HUES64 (cell line): ENCODE measurements at regions not wholly inside any gene's neighbourhood (a gene's known extent, or its start where the extent isn't known, plus 50 kb on each side); places are given as distances from the start of the nearest gene placed in this dataset.
A peak's percentile ranks its signal among the peaks of the same experiment; 100 is the strongest.
"Not testable (repeated sequence)": the region's sequence is repeated elsewhere in the genome, so short reads cannot be mapped to it uniquely, and the experiment has no call there.

Experiments
- H3K27ac ChIP-seq: 2 replicates; pipeline ENCODE4 v1.7.0; 2013; ENCODE audit warnings: low read depth, low read length, inconsistent platforms
- H3K27me3 ChIP-seq: 2 replicates; pipeline ENCODE4 v1.6.1; 2013; ENCODE audit warnings: mild to moderate bottlenecking, low read length; ENCODE audit not compliant: insufficient read depth
- H3K36me3 ChIP-seq: 2 replicates; pipeline ENCODE4 v1.6.1; 2013; ENCODE audit warnings: mild to moderate bottlenecking, low read length; ENCODE audit not compliant: insufficient read depth
- H3K4me1 ChIP-seq: 2 replicates; pipeline ENCODE4 v1.6.1; 2013; ENCODE audit warnings: mild to moderate bottlenecking, low read length, moderate library complexity; ENCODE audit not compliant: insufficient read depth
- H3K4me3 ChIP-seq: 2 replicates; pipeline ENCODE4 v1.5.1; 2013; ENCODE audit warnings: mild to moderate bottlenecking, low read length, moderate library complexity
- H3K9ac ChIP-seq: 2 replicates; pipeline ENCODE4 v1.6.1; 2013; ENCODE audit warnings: mild to moderate bottlenecking, low read depth, low read length
- H3K9me3 ChIP-seq: 2 replicates; pipeline ENCODE4 v1.6.1; 2013; ENCODE audit warnings: low read depth, low read length; ENCODE audit not compliant: insufficient read depth
- WGBS: fragments of 150-250, 120-280 bp; methylation state at CpG from one replicate; pipeline ENCODE4 v1.1.7; 2013; ENCODE audit warnings: missing lambda C conversion rate; 5-methylcytosine and 5-hydroxymethylcytosine counted together

GRCh38 chrX:137882960-137883359 is 317.0 kb downstream of the ZIC3 start:
- Histone ChIP-seq H3K27ac (no peak overlapping the region), H3K9ac (no peak overlapping the region), H3K36me3 (no peaks in the 10 kb centered on the region), H3K4me1 (peaks cover 12% of the 10 kb centered on the region; the same call in 1 of the 2 replicates), H3K4me3 (no peak overlapping the region), H3K9me3 (no peaks in the 10 kb centered on the region), H3K27me3 (no peaks in the 10 kb centered on the region)
- 87% methylated on average over 2 of the region's 2 CpGs for WGBS

GRCh38 chrX:137884813-137885212 is 318.9 kb downstream of the ZIC3 start:
- not testable (repeated sequence) for H3K36me3 ChIP-seq, H3K9ac ChIP-seq, H3K4me3 ChIP-seq, H3K9me3 ChIP-seq, H3K27ac ChIP-seq, H3K27me3 ChIP-seq
- 100% methylated on average over 1 of the region's 1 CpG for WGBS
- H3K4me1 ChIP-seq = peaks cover 12% of the 10 kb centered on the region; the same call in 1 of the 2 replicates

- WGBS = 83% methylated on average over 3 of the region's 3 CpGs
- Histone ChIP-seq H3K36me3 (no peaks in the 10 kb centered on the region), H3K9me3 (no peaks in the 10 kb centered on the region), H3K27me3 (no peaks in the 10 kb centered on the region), H3K4me3 (no peak overlapping the region), H3K4me1 (peaks cover 7% of the 10 kb centered on the region; the same call in 1 of the 2 replicates), H3K27ac (no peak overlapping the region), H3K9ac (no peak overlapping the region)
Measured at GRCh38 chrX:137891431-137891830, 325.5 kb downstream of the ZIC3 start.

- no peak overlapping the region for H3K27ac ChIP-seq
- no peaks in the 10 kb centered on the region for H3K4me1 ChIP-seq
- no peak overlapping the region for H3K9ac ChIP-seq
- no peaks in the 10 kb centered on the region for H3K27me3 ChIP-seq
- H3K9me3 ChIP-seq = no peaks in the 10 kb centered on the region
- WGBS = 65% methylated on average over 3 of the region's 3 CpGs
- H3K36me3 ChIP-seq = no peaks in the 10 kb centered on the region
- H3K4me3 ChIP-seq = no peak overlapping the region
Measured at GRCh38 chrX:137896123-137896522, 330.2 kb downstream of the ZIC3 start.

GRCh38 chrX:137915466-137915865 is 349.5 kb downstream of the ZIC3 start:
- Histone ChIP-seq H3K27ac (no peak overlapping the region), H3K27me3 (no peaks in the 10 kb centered on the region)
- WGBS = 50% methylated on average over 2 of the region's 3 CpGs

GRCh38 chrX:137916090-137916746 is 350.3 kb downstream of the ZIC3 start:
- H3K4me1 ChIP-seq = peaks cover 18% of the 10 kb centered on the region
- H3K9ac ChIP-seq = no peak overlapping the region
- no peaks in the 10 kb centered on the region for H3K36me3 ChIP-seq
- H3K27me3 ChIP-seq = no peaks in the 10 kb centered on the region
- H3K4me3 ChIP-seq = no peak overlapping the region
- peak overlapping the region; percentile 46; the same call in 1 of the 2 replicates for H3K27ac ChIP-seq
- WGBS = 48% methylated on average over 5 of the region's 6 CpGs
- no peaks in the 10 kb centered on the region for H3K9me3 ChIP-seq

More at GRCh38 chrX:137915466-137915865, 349.5 kb downstream of the ZIC3 start:
- H3K9ac ChIP-seq = no peak overlapping the region
- H3K36me3 ChIP-seq = no peaks in the 10 kb centered on the region
- no peak overlapping the region for H3K4me3 ChIP-seq
- H3K4me1 ChIP-seq = peaks cover 18% of the 10 kb centered on the region
- no peaks in the 10 kb centered on the region for H3K9me3 ChIP-seq

GRCh38 chrX:137926090-137926489 is 360.2 kb downstream of the ZIC3 start:
- Histone ChIP-seq H3K4me1 (no peaks in the 10 kb centered on the region), H3K9me3 (no peaks in the 10 kb centered on the region), H3K27ac (no peak overlapping the region), H3K27me3 (no peaks in the 10 kb centered on the region), H3K9ac (no peak overlapping the region), H3K4me3 (no peak overlapping the region), H3K36me3 (no peaks in the 10 kb centered on the region)
- 50% methylated on average over 1 of the region's 1 CpG for WGBS

GRCh38 chrX:137929951-137930350 is 364.0 kb downstream of the ZIC3 start:
- Histone ChIP-seq H3K27me3 (no peaks in the 10 kb centered on the region), H3K36me3 (no peaks in the 10 kb centered on the region; the same call in 1 of the 2 replicates), H3K27ac (no peak overlapping the region), H3K9me3 (peaks cover 12% of the 10 kb centered on the region), H3K4me1 (no peaks in the 10 kb centered on the region), H3K4me3 (no peak overlapping the region), H3K9ac (no peak overlapping the region)
- 76% methylated on average over 2 of the region's 2 CpGs for WGBS

GRCh38 chrX:137930533-137930932 is 364.6 kb downstream of the ZIC3 start:
- Histone ChIP-seq H3K4me3 (no peak overlapping the region), H3K9me3 (peaks cover 14% of the 10 kb centered on the region), H3K27ac (no peak overlapping the region; the same call in 1 of the 2 replicates), H3K9ac (no peak overlapping the region), H3K27me3 (no peaks in the 10 kb centered on the region), H3K36me3 (no peaks in the 10 kb centered on the region; the same call in 1 of the 2 replicates), H3K4me1 (no peaks in the 10 kb centered on the region)
- WGBS = 40% methylated on average over 2 of the region's 2 CpGs

GRCh38 chrX:137934214-137934613 is 368.3 kb downstream of the ZIC3 start:
- not testable (repeated sequence) for H3K27me3 ChIP-seq, H3K9ac ChIP-seq, H3K36me3 ChIP-seq, H3K4me1 ChIP-seq, H3K4me3 ChIP-seq, H3K27ac ChIP-seq
- H3K9me3 ChIP-seq = peaks cover 14% of the 10 kb centered on the region
- 100% methylated on average over 1 of the region's 1 CpG for WGBS

GRCh38 chrX:137934887-137935286 is 369.0 kb downstream of the ZIC3 start:
- not testable (repeated sequence) for H3K36me3 ChIP-seq, H3K27ac ChIP-seq, H3K4me3 ChIP-seq, H3K9ac ChIP-seq, H3K27me3 ChIP-seq, H3K4me1 ChIP-seq
- 88% methylated on average over 4 of the region's 4 CpGs for WGBS
- peaks cover 14% of the 10 kb centered on the region for H3K9me3 ChIP-seq

GRCh38 chrX:137945470-137945869 is 379.5 kb downstream of the ZIC3 start:
- H3K27me3 ChIP-seq = no peaks in the 10 kb centered on the region
- no peak overlapping the region; the same call in 1 of the 2 replicates for H3K27ac ChIP-seq
- H3K9ac ChIP-seq = no peak overlapping the region
- peaks cover 9% of the 10 kb centered on the region for H3K4me1 ChIP-seq
- WGBS = 42% methylated on average over 3 of the region's 6 CpGs
- H3K4me3 ChIP-seq = no peak overlapping the region
- H3K36me3 ChIP-seq = no peaks in the 10 kb centered on the region
- no peaks in the 10 kb centered on the region for H3K9me3 ChIP-seq
